Activated T-cell treated with anti-CD3 and anti-CD28 coated beads, Interleukin-2, amount 50 U/mL, for 72 hours (primary cell): ENCODE measurements at regions not wholly inside any gene's neighbourhood (a gene's known extent, or its start where the extent isn't known, plus 50 kb on each side); places are given as distances from the start of the nearest gene placed in this dataset.

Source experiments
- ATAC-seq, 2 donors: fragments of 150-1000 bp; cut with Tn5 transposase; replicated peaks in 1 of 2; 2 replicates each; pipeline ENCODE4 v1.10.0; 2021; ENCODE audit warnings: moderate library complexity in 2 of 2, mild to moderate bottlenecking in 1 of 2
- DNase-seq, 2 donors: peaks; one replicate each; pipeline ENCODE4 v3.0.0; 2021 to 2022; ENCODE audit warnings: mixed read lengths in 1 of 2
- H3K27ac Mint-ChIP-seq: one replicate; pipeline ENCODE4 v1.8.0; 2022; ENCODE audit warnings: mild to moderate bottlenecking, moderate library complexity, mixed read lengths
- H3K27me3 Mint-ChIP-seq: one replicate; pipeline ENCODE4 v1.8.0; 2022; ENCODE audit warnings: low read depth, mixed read lengths
- H3K36me3 Mint-ChIP-seq, 2 donors: one replicate each; pipeline ENCODE4 v1.8.0; 2022; ENCODE audit warnings: mixed read lengths in 2 of 2, mild to moderate bottlenecking in 1 of 2; ENCODE audit not compliant: insufficient read depth in 2 of 2
- H3K4me1 Mint-ChIP-seq: one replicate; pipeline ENCODE4 v1.8.0; 2022; ENCODE audit warnings: low read depth, mixed read lengths
- H3K4me3 Mint-ChIP-seq, 2 donors: one replicate each; pipeline ENCODE4 v1.8.0; 2022; ENCODE audit warnings: mild to moderate bottlenecking in 2 of 2, mixed read lengths in 2 of 2, moderate library complexity in 2 of 2
- H3K9me3 Mint-ChIP-seq, 2 donors: one replicate each; pipeline ENCODE4 v1.8.0; 2022; ENCODE audit warnings: mixed read lengths in 2 of 2

DNA sequence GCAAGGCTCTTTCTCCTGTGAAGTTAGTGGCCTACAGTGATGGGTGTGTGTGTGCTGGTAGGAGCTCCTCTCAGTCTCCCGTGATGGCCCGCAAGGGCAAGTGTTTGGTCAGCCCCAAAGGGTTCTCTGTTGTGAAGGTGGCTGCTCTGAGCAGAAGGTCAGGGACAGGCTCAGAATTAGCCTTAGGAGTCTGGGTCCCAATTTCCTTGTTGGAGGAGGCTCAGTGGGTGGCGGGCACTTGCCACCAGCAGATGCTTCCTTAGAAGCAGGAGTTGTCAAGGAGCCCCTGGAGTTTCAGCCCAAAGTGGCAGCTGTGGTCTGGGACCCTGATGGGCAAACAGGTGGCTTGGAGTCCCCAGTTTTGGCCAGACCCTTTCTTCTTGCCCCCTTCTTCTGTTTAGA is 154.4 kb downstream of the MACROH2A1 start:
- Mint-ChIP-seq H3K4me3 (no peak overlapping the region), H3K27ac (no peak overlapping the region), H3K36me3 (no peaks in the 10 kb centered on the region), H3K9me3 (no peaks in the 10 kb centered on the region), H3K27me3 (no peaks in the 10 kb centered on the region), H3K4me1 (peaks cover 31% of the 10 kb centered on the region)
- no peak for ATAC-seq
- DNase-seq, result no peak

DNA sequence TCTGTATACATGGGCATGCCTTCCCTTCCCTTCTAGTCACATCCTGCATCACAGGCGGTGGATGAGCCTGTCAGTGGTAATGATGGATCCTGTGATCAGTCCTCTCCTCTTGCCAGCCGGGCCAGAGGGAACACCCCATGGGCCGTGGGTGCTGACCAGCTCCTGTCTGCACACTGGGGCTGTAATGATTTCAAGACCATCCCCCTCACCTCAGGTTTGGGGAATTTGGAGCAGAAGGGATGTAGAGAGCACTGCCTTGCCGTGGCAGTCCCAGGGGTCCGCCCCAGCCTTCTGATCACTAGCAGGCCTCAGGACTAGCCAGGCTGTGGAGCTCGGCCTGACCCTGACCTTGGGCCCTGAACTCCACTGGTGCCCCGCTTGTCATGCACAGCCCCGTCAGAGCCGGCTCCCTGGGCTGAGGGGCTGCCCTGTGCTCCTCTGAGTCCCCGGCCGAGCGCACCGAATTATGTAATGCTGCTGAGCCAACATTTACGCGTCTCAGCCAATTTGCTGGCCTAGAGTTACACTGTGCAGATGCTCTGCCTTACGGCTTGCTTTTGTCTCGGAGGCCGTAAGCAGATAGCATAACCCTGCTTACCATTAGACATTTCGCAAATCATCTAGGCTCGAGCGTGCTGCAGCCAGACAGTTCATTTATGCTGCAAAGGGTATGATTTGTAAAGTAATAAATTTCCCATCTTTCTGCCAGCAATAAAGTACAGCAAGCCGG is 155.3 kb downstream of the MACROH2A1 start:
- Mint-ChIP-seq H3K36me3 (no peaks in the 10 kb centered on the region), H3K9me3 (no peaks in the 10 kb centered on the region), H3K27ac (no peak overlapping the region), H3K4me3 (no peak overlapping the region), H3K4me1 (peaks cover 25% of the 10 kb centered on the region), H3K27me3 (no peaks in the 10 kb centered on the region)
- ATAC-seq (no peak), DNase-seq (no peak)

DNA sequence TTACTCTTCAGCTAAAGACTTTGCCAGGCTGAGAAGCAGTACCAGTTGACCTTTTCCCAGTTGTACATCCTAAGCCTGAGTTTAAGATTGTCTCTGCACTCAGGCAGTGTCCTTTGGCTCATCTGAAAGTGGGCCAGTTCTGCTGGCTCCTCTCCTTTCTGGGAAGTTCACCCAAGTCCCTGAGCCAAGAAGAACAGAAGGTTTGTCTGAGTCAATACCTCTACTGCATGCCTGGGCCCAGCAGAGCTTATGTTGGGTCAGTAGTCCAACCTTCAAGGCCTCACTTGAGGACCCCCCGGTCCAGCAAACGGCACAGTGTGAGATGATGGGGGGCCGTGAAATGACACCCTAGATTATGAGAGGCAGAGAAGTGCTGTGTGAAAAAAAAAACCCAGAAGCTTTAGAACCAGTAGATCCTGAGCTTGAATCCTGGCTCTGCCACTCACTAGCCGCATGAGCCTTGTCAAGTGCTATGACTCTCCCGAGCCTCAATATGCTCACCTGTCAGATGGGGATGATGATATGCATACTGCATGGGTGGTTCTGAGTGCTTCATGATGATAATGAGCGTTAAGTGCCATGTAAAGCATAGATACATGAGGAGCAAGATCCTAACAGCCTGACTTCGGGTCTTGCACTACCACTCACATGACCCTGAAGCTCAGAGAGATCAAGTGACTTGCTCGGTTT is 156.0 kb downstream of the MACROH2A1 start:
- Mint-ChIP-seq H3K9me3 (no peaks in the 10 kb centered on the region), H3K4me3 (no peak overlapping the region), H3K27ac (no peak overlapping the region), H3K27me3 (no peaks in the 10 kb centered on the region), H3K4me1 (peaks cover 22% of the 10 kb centered on the region), H3K36me3 (no peaks in the 10 kb centered on the region)
- DNase-seq (no peak), ATAC-seq (no peak)

DNA sequence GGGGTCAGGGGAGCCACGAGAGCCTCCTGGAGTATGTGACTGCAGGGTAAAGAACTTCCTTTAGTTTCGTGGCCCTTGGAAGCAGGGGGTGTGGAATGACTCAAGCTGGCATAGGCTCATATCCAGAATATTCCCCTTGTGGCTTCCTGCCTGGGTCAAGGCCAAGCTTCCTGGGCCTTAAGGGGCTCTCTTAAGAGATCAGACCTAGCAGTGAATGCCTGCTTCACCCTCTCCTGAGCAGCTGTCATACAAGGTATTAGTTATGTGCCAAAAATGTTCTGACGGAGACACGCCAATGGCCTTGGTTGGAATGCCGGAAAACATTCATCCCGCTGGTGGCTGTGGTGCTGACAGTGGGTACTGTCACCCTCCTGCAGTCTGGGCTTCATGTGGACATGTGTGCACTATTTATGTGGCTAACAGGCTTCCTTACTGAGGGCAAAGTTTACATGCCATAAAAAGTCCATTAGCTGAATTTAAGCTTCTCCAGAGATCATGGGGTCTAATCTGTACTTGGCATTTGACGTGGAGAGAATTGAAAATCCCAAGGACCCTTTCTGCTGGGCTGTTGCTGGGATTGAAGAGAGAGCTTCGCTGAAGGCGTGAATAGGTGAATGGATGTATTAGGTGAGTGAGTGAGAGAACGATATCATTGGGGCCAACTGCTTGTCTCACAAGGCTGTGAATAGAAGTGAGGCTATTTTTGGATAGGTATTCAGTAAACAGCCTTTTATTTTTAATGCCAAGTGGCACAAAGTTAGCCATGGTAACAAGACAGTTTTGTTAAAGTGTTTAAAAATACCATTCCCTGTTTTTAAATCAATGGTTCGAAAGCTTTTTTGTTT is 156.8 kb downstream of the MACROH2A1 start:
- H3K4me1 Mint-ChIP-seq, result peaks cover 17% of the 10 kb centered on the region
- DNase-seq, result no peak
- H3K9me3 Mint-ChIP-seq, result no peaks in the 10 kb centered on the region
- no peaks in the 10 kb centered on the region for H3K36me3 Mint-ChIP-seq
- H3K27me3 Mint-ChIP-seq, result no peaks in the 10 kb centered on the region
- no peak for ATAC-seq
- no peak overlapping the region for H3K27ac Mint-ChIP-seq
- no peak overlapping the region for H3K4me3 Mint-ChIP-seq

DNA sequence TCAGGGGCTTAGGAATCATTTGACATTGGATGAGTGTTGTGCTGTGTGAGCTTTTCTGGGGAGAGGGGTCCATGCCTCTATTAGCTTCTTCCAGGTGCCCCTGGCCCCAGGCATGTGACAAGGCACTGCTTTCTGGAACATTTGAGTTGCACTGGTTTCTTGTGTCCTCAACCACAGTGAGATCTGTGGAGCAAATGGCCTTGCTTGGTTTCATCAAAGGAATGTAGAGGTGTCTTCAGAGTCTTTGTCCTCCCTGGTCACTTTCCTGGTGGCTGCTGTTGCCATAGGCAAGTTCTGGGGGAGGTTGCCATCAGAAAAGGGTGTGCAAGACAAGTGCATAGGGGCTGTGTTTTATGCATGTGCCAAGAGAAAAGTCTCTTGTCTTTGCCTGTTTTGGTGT is 157.5 kb downstream of the MACROH2A1 start:
- no peaks in the 10 kb centered on the region for H3K9me3 Mint-ChIP-seq
- H3K4me1 Mint-ChIP-seq, result peaks cover 10% of the 10 kb centered on the region
- no peak overlapping the region for H3K4me3 Mint-ChIP-seq
- no peaks in the 10 kb centered on the region for H3K36me3 Mint-ChIP-seq
- no peaks in the 10 kb centered on the region for H3K27me3 Mint-ChIP-seq
- ATAC-seq (no peak), DNase-seq (no peak)
- H3K27ac Mint-ChIP-seq, result no peak overlapping the region

DNA sequence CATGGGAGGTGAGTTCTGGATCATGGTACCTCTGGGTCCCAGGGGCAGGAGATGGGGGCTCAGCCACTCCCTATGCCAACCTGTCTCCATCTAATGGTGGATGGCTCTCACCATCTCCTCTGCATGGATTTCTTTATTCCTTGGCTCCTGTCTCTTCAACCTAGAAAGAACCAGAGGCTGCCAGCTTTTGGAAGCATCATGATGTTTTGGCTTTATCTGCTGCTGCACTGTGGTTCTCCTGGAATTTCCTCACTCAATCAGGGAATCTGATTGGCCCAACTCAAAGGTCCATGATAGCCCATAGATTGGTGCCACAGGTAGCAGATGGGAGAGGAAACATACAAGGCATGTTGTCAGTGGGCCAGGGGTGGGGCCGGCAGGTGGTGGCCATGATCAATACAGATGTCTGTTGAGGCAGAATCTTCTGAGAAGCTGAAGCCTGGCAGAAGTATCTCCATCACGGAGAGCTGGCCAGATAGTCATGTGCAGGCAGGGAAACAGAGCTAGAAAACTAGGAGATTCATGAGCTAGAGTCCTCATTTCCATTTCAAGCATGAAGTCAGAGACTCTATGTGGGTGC is 158.2 kb downstream of the MACROH2A1 start:
- Mint-ChIP-seq H3K27me3 (no peaks in the 10 kb centered on the region), H3K27ac (no peak overlapping the region), H3K4me1 (peaks cover 3% of the 10 kb centered on the region), H3K36me3 (no peaks in the 10 kb centered on the region), H3K9me3 (no peaks in the 10 kb centered on the region), H3K4me3 (no peak overlapping the region)
- ATAC-seq, result no peak
- DNase-seq, result no peak

DNA sequence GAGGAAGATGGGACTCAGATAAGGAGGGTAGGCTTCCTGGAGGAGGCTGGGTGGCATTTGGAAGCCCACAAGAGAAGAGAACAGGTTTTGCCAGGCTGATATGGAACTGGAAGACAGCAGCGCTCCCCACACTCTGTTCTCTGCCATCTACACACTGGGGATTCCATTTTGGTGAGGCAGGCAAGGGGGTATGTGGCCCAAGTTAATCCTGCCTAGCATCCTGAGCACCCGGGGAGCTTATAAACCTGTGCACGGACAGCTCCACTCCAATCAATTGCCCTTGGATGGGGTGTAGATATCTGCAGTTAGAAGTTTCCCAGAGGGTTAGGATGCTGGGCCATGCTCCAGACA is 158.8 kb downstream of the MACROH2A1 start:
- Mint-ChIP-seq H3K36me3 (no peaks in the 10 kb centered on the region), H3K27me3 (no peaks in the 10 kb centered on the region), H3K4me1 (no peaks in the 10 kb centered on the region), H3K4me3 (no peak overlapping the region), H3K27ac (no peak overlapping the region), H3K9me3 (no peaks in the 10 kb centered on the region)
- DNase-seq (no peak), ATAC-seq (no peak)

DNA sequence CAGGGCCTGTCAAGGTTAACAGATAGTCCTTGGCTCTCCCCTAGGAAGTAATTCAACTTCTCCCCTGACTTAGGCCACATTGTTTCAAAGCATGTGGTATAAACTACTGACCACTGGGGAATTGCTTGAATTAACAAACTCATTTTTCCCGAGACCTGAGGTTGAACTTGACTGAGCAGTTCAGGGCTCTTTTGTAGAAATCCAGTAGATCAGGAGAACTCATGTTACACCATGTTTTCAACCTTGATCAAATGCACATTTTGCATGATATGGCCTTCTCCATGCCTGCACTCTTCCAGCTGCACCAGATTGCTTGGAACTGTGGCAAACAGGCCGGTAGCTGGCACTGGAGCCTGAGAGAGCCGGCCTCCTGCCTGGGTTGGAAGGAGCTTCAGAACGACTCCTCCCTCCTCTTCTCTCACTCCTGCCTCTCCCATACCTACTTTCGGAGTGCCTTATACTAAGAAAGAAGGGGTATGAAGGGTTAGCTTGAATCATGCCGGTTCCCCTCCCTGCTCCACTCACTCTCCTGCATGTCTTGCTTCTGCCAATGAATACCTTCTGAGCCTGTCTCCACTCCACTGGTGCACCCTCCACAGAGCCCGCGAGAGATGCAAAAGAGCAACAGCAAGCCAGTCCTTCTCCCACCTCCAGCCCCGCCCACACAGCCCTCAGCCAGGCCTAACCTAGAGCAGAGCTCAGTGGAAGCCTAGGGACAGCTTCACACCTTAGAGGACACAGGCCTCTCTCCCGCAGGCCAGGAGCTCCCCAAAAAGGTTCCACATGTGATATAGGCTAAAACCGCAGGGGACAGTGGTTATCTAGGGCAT is 159.4 kb downstream of the MACROH2A1 start:
- DNase-seq, result no peak
- Mint-ChIP-seq H3K27me3 (no peaks in the 10 kb centered on the region), H3K9me3 (no peaks in the 10 kb centered on the region), H3K4me1 (no peaks in the 10 kb centered on the region), H3K27ac (no peak overlapping the region), H3K36me3 (no peaks in the 10 kb centered on the region), H3K4me3 (no peak overlapping the region)
- no peak for ATAC-seq

DNA sequence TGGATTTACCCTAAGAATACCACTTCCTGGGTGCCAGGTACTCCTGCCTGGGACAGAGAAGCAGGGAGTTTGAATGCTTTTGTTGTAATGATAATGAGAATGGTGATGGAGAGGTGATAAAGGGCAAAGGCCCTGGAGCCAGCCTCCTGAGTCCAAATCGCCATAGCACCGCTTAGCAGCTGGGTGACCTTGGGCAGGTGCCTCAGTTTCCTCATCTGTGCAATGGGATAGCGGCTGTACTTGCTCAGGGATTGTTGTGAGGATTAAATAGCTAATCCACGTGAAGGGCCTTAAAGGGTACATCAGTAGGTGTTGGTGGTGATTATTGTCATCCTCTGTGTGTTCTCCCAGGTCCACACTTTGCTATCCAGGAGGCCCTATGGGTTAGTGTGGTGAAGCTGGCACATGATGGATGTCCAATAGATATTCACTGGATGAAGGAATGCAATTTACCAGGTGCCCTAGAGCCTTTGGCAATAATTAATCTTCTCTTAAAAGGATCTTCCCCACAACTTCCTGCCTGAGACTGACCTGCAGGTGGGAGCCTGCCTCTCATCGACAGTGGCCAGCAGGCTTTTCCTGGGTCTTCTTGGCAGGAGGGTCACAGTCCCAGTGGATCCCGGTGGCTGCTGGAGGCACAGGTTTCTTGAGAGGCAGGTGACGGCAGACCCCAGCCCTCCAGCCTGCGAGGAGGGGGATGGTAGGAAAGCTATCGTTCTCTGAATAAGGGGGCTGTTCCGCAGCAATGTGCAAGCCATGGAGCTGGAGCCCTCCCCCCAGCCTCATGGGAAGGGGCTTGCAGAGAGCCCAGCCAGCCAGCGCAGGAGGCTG is 160.2 kb downstream of the MACROH2A1 start:
- no peaks in the 10 kb centered on the region for H3K4me1 Mint-ChIP-seq

DNA sequence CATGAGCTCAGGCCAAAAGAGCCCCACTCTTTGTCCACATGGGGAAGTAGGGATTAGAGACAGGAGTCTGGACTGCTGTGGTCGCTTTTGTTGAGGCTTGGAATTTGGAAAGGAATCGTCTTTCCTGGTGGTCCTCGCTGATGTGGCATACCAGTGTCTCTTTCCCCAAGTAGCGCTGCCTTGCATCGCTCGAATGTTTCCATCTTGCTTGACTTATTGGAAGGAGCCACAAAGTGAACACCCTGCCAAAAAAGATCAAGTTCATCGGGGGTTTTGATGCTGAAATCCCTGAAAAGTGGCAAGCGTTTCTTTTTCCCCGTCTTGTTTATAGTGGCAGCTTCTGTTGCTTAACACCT is 161.3 kb downstream of the MACROH2A1 start:
- Mint-ChIP-seq H3K36me3 (no peaks in the 10 kb centered on the region), H3K4me1 (no peaks in the 10 kb centered on the region), H3K27me3 (no peaks in the 10 kb centered on the region), H3K27ac (no peak overlapping the region), H3K9me3 (no peaks in the 10 kb centered on the region), H3K4me3 (no peak overlapping the region)
- DNase-seq (no peak), ATAC-seq (no peak)

More for the DNA sequence above, 160.2 kb downstream of the MACROH2A1 start:
- no peak for DNase-seq
- H3K27ac Mint-ChIP-seq, result no peak overlapping the region
- no peaks in the 10 kb centered on the region for H3K9me3 Mint-ChIP-seq
- H3K4me3 Mint-ChIP-seq, result no peak overlapping the region
- no peaks in the 10 kb centered on the region for H3K36me3 Mint-ChIP-seq
- H3K27me3 Mint-ChIP-seq, result no peaks in the 10 kb centered on the region
- ATAC-seq, result no peak

DNA sequence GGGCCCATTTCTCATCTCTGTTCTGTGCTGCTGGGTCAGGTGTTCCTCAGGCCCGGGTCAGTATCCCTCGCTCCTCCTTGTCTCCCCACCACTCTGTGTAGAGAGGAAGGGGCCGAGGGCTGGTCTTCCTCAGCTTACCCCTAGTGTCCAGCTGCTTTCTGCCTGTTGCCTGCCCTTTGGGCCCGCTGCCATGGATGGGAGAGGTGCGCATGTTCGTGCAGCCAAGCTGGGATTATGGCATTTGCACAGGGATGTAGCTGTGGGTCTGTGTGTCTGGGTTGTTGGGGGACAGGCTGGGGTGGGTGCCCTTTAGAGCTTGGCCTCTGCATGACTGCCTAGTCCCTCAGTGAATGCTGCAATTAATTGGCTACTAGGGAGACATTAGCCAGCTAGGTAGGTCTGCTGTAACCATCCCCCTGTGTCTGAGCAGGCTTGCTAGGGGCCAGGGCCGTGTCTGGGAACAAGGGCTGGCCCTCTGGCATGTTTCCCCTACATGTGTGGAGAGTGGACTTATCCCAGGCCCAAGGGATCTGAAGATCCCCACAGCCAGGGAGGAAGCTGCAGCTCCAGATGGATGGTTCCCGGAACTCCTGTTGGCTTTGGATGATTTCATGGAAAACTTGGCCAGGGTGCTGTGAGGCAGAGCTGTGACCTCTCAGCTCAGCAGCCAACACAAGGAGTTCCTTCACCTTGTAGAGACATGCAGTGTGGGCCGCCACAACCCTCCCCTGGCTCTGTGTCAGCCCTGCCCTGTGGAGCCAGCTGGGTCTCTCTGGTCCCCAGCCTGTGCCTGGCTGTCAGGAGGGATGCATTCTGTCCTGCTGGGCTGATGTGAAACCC is 161.9 kb downstream of the MACROH2A1 start:
- DNase-seq (no peak), ATAC-seq (no peak)
- H3K27me3 Mint-ChIP-seq, result no peaks in the 10 kb centered on the region
- no peaks in the 10 kb centered on the region for H3K36me3 Mint-ChIP-seq
- H3K4me1 Mint-ChIP-seq, result no peaks in the 10 kb centered on the region
- no peak overlapping the region for H3K4me3 Mint-ChIP-seq
- H3K9me3 Mint-ChIP-seq, result no peaks in the 10 kb centered on the region
- no peak overlapping the region for H3K27ac Mint-ChIP-seq
